HG02759 (cell line): ENCODE measurements at regions not wholly inside any gene's neighbourhood (a gene's known extent, or its start where the extent isn't known, plus 50 kb on each side); places are given as distances from the start of the nearest gene placed in this dataset.

Experiments
- ATAC-seq: cut with Tn5 transposase; IDR thresholded peaks from one replicate; pipeline ENCODE4 v1.9.1; 2021; ENCODE audit warnings: mild to moderate bottlenecking, moderate library complexity; ENCODE audit not compliant: unreplicated experiment

DNA sequence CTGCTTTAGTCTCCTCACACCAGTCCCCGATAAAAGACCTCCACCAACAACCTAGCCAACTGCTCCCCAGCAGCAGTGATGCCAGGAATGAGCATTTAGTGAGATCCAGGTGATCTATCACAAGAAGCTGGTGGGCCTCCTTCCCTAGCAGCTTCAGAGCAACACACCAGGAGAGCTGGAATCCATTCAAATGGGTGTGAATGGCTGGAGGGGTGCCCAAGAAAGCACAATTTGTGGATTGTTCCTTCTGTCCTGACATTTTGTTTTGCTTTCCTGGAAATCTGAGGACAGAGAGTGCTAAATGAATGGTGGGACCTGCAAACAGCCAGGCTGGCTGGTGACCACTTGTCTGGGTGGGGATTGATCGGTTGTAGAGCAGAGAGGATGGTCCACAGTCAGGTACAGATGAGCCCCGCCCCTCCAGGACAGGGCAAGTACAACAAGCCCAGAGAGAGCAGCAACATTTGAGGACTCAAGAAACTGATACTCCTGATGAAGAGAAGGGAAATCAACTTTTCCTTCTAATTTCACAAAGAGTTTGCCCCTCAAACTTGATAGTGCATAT, 316.8 kb downstream of the VPS13C start:
- ATAC-seq: no peak

DNA sequence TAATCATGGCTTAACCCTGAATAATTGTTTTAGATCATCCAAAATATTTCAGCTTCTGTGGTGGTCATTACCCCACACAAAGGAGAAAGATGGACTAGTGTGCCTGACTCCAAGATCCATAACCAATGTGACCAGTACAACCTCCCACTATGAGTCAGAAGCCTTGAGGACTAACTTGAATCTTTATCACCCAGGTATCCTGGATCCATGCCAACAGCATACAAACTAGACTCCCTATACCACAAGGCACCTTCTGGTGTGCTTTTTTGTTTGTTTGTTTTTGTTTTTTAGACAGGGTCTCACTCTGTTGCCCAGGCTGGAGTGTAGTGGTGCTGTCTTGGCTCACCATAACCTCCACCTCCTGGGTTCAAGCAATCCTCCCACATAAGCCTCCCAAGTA, 317.7 kb downstream of the VPS13C start:
- ATAC-seq: no peak

DNA sequence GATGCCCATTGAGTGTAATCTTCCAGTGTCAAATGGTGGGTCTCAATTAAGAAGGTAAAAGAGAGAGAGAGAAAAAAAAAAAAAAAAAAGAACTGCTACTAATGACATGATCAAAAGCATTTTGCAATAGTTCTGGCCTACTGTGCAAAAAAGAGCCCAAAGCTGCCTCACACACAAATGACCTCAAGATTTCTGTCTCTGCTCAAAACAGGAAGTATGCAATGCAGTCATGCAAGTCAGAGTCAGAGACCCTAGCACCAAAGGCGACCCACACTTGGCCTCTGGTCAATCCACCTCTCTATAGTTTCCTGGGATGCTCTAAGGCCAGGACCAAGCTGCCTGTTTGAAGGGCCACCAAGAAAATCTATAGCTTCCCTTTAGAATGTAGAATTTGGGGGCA, 323.5 kb downstream of the VPS13C start:
- ATAC-seq: no peak

DNA sequence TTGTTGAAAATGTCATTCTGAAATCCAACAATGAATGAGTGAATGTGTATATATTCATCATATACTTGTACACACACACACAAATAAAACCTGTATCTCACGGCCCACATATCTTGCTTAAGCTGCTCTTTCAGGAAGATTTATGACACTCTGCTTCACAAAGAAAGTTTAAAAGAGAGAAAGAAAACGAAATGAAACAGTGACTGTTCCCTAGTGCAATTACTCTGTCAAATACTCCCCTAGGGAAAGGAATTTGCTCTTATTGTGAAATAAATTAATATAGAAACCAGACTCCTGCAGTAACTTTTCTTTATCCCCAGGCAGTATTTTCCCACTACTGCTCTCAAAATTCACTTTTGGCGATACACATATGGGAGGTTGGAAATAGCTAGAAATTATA, 329.1 kb downstream of the VPS13C start:
- no peak for ATAC-seq

DNA sequence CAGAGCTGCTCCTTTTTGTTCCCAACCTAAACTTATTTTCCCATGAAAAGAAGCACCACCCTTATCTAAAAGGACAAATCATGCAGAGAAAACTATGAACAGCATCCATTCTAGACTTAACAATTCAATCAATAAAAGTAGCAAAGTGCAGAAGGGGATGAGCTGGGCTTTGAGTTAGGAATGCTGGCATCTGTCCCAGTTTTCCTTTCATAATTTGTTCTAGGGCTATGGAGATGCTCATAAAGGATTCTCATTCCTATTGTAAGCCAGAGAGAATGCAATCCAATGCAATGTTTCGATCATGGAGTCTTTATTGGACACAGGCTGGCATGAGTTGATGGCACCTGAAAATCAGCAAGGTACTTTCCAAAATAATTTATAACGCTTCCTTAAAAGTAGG, 330.6 kb downstream of the VPS13C start:
- no peak for ATAC-seq

DNA sequence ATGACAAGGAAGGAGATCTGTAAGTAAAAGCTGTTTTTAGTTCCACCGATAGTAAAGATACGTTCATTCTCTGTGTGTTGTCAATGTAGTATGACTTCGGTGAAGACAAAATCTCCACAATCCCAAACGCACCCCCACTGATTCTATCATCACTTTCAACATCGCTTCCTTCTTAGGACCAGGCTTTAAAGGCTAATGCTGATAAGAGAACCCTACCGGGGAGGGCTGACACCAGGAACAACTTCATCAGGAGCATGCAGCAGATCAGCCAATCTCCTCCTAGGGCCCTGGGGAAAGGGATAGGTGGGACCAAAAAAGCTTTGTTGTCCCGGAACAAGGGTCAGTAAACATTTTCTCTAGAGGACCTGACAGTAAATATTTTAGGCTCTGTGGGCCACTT, 334.1 kb downstream of the VPS13C start:
- ATAC-seq: no peak

DNA sequence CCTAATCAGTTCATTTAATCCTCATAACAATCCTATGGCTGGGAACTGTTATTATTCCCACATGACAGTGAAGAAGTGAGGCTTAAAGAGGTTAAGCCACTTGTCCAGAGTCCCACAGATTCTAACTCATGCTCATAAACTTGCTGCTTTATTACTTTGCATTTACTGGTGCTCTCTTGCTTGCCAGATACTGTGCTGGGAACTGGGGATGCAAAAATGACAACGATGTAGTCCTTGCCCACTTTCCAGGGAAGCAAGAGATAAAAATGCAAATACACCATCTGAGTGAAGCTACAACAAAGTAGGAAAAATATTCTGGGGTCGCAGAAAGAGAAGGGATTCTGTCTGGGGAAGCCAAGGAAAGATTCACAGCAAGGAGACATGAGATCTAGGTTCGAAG, 335.0 kb downstream of the VPS13C start:
- no peak for ATAC-seq

DNA sequence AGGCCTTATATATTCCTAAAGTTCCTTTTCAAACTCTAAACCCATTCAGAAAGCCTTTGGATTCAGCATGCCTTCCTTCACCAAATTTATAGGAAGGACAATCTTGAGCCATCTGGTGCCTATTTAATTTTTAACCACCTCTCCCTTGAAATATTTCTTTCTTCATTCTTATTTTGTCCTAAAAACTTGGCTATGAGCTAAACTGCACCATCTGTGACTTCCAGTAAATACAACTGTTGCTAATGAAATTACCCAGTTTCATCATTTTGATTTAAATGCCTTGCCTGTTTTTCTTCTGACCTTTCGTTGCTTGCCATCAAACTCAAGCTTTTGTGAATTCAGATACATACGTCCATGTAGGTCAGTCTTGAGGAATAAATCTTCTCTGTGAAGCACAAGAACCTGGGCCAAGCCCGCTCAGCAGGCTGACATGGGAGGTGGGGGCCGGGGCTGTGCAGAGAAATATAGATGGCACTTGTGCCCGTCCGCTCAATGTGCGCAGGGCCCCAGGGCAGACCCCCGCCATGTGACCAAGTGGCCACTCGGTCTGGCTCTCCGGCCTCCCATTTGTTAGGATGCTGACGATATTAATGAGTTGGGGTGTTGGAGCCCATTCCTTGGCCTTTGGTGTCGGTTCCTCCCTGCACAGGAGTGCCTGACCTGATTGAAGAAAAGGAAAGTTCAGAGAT, 335.9 kb downstream of the VPS13C start:
- ATAC-seq: no peak

DNA sequence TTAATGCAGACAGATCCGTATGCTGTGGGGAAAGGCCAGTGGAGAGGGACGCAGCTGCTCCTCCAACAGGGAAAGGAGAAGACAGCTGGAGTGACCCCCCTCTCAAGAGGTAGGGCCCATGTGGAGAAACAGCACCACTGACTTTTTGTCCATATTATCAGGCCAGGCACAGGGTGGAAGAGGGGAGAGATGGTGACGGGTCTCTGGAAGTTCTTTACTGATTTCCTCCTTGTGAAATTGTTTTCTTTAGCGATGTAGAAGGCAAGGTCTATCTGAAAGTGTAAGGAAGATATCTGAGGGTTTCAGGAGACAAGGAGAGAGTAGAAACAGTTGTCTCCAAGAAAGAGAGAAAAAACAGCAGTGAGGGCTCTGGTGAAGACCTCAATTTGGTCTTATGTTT, 338.8 kb downstream of the VPS13C start:
- ATAC-seq: no peak

DNA sequence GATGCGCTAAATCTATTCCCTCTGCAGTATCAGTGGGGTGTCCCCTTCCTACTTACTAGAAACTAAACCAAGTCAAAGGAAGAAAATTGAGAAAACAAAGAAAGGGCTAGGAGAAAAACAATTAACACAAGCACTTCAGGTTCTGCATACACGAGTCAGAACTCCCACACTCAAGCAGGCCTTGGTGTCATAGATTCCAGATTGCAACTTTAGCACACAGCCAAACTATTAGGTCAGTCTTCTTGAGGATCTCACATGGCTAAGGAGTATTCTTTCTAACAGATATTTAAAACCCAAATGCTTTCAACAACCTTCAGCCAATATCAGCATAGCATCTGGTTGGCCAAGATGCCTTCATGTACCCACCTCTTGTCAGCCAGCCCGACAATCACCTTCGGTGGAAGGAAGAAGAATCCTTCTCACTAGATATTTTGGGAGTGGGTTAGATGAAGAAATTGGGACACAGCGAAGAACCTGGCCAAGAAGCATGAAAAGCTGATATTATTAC, 340.0 kb downstream of the VPS13C start:
- no peak for ATAC-seq

DNA sequence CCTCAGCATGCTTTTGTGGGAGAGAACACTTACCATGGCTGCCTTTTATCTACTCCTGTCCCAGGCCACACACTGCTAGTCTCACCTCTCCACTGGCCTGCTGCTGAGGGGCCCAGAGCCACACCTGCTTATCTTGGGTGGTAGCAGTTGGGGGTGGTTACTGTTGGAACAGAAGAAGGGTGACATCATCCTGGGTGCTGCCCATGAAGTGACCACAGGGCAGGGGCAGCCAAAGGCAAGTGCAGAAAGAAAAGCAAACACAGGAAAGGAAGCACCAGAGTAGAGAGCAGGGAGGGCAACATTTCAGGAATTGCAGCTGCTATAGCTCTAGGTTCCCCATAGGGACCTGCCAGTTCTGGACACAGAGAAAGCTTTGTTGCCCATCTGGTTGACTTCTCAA, 345.2 kb downstream of the VPS13C start:
- no peak for ATAC-seq

DNA sequence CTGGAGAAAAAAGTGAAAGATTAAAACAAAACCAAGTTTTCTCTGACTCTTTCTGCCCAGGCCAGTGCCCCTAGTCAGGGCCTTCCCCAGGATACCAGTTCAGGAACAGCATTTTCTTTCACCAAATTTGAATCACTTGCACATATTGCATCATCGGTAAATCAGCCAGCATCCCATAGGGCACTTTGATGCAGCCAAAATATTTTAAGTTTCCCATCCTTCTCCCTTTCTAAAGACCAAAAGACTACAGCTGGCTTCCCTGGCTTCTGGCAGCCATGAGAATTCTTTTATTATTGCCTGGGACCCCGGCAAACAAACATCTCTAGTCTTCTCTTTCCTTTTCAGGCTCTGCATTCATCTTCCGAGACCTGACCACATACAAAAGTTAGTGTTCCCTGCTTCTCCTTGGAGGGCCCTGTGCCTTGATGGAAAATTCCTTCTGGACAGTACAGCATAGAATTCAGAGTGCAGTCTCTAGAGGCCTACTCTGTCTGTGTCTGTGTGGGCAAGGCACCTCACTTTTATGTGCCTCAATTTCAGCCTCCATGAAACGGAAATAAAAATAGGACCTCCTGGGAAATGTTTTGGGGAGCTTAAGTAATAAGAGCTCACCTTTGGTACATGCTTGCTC, 348.0 kb downstream of the VPS13C start:
- ATAC-seq: no peak

DNA sequence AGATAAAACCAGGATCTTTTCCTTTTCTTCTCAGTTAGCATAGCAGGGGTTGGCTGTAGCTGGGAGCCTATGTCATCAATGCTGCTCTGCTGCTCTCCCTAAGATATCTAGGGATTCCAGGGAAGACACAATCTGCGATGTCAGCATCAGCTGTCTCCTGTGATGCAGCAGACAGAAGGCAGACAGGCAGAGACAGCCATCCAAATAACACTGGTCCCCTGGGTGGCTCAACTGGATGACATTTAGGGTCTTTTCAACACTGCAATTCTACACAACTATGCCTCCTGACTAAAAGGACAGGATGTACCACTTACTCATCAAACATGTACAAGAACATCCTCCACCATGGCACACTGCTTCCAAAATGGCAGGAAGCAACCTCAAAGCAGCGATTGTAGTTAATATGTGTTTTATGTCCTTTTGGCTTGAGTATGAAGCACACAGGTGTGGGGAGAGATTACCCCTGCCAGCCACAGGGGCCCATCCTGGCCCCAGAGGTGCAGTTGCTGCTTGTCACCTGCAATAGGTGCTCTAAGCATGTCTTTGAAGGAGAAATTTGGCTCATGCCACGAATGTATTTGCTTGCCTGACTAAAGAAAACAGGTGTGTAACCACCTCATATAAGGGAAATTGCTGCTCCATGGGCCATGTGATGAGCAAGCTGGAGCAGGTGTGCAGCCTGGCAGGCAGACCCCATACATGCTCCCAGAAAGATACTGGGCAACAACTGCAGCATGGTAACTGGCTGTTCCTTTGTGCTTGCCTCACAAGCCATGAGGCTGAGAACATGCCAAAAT, 357.8 kb downstream of the VPS13C start:
- no peak for ATAC-seq

DNA sequence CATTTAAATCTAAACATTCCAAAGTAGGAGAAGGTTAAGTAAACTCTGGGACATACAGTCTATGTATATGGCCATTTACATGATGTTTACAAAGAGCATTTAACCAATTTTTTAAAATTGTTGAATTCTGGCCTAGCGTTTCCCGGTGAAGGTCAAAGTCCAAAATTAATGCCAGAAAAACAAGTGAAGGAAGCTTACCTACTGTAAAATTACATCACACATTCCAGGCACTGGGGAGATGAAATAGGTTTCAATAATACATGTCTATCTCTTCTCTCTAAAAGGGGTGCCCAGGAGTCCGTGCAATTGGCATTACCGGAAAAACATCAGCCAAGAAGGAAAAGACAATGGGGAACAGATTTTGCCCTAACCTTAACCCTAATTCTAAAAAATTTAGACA, 358.8 kb downstream of the VPS13C start:
- ATAC-seq: no peak

DNA sequence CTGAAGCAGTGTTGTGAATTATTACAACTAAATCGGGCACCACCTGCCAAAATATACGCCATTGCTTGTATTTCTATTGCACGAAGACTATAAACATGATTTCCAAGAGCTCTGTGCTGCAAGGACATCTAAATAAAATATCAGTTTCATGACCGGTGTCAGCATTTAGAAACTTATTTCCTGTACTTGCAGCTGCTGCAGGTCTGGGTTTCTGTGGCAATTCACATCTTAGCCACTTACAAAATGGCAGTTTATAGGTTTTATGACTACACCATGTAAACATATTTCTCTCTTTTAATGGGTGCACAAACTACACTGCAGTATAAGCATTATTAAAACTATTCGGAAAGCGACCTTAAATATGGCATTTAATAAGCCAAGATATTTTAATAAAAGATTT, 359.4 kb downstream of the VPS13C start:
- ATAC-seq: no peak

DNA sequence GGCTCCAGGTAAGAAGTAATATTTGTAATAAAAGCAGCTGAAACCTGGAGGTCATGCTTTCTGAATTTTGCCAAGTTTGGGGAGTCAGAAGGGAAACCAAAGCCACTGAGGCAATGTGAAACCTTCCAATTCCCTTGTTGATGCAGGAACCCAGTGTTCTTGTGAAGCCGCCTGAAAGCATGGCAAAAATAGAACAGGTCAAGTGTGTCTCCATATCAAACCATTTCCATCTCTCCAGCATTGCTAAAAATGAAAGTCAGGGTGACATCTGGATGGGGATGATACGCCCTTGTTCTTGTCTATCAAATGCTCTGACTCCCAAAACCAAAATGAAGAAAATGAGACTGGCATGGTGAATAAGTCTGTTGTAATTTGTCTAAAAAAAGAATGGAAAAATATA, 362.5 kb downstream of the VPS13C start:
- no peak for ATAC-seq

DNA sequence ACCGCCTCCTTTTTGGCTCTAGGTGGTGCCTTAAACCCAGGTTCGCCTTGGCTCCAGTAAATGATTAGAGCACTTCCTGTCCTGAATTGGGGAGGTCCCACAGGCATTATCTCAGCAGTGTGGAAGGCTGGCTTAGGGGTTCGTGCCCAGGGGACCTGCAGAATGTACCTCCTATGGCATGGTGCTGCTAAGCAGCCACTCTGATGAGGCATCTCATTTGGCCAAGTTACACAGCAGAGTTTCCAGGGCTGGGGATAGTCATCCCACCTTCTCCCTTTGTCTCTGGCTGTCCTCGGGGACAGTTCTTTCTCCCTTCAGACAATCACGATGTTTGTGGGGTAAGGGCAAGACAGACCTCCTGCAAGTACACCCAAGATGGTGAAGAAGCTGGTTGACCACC, 371.2 kb downstream of the VPS13C start:
- ATAC-seq: no peak

DNA sequence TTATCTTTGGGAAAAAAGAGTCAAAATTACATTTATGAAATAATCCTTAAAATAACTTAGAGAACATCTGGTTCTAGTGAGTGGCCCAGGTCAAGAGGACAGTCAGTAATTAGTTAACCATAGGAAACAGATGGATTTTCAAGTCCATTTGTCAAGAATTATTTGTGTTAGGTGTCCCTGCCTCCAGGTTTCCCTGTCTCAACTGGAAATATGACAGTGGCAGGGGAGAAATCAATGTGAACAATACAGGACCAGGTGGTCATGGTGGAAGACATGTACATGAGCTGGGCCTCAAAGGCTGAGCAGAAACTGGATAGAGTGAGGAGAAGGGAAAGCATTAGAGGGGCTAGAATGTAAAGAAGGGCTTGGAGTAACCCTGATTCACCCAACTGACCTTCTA, 372.6 kb downstream of the VPS13C start:
- ATAC-seq: no peak

DNA sequence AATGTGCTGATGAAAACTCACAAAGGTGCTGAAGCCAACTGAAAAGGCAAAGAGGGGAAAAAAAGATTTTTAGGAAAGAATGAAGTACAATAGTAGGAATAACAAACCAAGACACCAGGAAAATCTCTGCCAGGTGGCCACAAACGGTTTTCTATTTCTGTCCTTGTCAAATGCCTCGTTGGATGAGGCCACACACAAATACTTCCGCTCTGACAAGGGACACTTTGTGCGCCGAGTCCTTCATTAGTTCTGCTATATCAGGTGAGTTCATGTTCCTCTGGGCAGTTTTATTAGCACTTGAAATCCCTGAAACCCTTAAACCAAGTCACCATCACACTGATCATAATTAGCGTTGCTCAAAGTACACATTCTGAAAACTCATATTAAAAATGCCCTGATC, 373.1 kb downstream of the VPS13C start:
- no peak for ATAC-seq

DNA sequence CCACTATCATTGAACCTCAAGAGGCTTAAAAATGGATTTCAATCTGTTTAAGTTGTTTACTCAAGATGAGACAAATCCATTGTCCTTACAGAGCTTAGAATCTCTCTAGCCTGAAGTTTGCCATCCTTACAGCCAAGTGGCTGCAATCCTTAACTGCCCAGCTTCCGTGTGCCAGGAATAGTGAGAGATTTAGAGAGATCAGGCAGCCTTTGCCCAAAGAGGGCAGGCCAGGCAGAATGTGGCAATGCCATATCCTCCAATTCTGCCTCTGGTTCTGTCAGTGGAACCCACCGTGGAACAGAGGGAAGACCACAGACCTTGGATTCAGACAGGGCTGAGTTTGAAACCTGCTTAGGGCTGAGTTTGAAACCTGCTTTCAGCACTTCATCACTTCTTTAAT, 374.3 kb downstream of the VPS13C start:
- no peak for ATAC-seq

DNA sequence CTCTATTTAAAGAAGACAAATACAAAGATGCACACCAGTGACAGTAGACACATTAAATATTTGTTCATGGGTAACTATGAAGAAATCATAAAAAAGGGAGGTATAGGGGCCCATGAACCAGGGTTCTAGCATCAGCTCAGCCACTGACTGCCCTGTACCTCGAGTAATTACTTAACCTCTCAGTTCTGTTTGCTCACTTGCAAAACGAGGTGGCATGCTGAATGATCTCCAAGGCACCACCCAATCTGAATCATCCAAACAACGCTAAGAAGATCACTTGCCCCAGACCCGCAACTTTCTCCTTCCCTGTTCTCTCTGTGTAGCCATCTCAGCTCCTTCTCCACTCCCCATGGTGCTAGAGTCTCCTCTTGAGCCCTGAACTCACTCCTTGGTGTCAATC, 374.7 kb downstream of the VPS13C start:
- ATAC-seq: no peak
